ENCODE measurements at regions not wholly inside any gene's neighbourhood (a gene's known extent, or its start where the extent isn't known, plus 50 kb on each side); places are given as distances from the start of the nearest gene placed in this dataset.

- TF ChIP-seq POLR2A (IDR thresholded peaks at IDR 0.05) (no peak), CTCF (IDR thresholded peaks at IDR 0.05) (no peak)
Observed at GRCh38 chr6:165752451-165752850, 89.4 kb upstream of the PDE10A start.

All from right lobe of liver (tissue), 4 donors.